GM12874 (cell line): ENCODE measurements at regions not wholly inside any gene's neighbourhood (a gene's known extent, or its start where the extent isn't known, plus 50 kb on each side); places are given as distances from the start of the nearest gene placed in this dataset.

Experiments used
- CTCF ChIP-seq: IDR thresholded peaks from 2 replicates; pipeline ENCODE4 v1.5.1; 2011; ENCODE audit warnings: low read depth, mild to moderate bottlenecking, control low read depth, low read length, moderate library complexity; ENCODE audit not compliant: insufficient read depth

- no peak for TF ChIP-seq CTCF
Measured at GRCh38 chr14:22336031-22336430, 253.0 kb downstream of the DAD1 start.

- TF ChIP-seq CTCF: no peak
Measured at GRCh38 chr14:22334627-22335026, 254.4 kb downstream of the DAD1 start.

DNA sequence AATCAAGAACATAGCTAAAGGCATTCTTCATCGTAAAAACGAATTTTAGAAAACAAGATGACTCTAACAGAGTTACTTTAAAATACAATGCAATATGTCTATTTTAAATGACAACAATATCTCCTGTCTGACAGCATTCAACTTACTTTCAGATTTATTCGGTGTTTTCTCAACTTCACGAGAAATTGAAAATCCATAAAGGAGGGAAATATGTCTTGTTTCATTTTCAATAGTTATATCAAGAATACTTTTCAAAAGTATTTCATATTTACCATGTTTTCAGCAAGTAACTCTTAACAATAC, 254.8 kb downstream of the DAD1 start:
- no peak for TF ChIP-seq CTCF

- no peak for TF ChIP-seq CTCF
Measured at GRCh38 chr14:22333422-22334274, 255.4 kb downstream of the DAD1 start.

DNA sequence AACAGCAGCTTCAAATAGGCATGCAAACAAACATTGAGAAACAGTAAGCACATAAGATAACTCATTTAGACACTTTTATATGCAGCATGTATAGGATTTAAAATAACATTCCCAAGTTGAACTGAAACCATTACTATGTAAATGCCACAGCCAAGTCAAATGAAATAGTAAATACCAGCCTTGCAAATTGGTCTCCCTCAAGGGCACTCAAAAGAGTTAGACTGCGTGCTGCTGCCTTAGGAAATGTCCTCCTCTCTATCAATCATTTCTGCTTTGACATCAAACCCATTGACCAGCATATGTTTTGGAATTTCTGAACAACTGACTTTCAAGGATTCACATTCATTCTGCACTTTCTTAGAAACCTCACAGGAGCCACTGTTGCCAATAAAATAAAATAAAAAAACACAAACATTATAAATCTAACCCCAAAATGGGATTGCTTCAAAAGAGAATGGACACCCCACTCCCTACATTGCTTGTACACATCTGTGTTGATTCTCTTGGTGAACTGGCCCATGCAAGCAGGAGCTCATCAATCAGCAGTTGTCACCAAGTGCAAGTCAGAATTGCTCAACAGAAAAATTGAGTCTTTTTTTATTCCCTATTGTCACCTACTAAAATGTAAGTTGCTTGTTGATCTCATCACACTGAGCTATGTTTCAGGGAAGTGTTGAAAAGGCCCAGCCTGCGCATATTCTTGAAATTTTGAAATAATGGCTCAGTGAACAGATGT, 256.2 kb downstream of the DAD1 start:
- TF ChIP-seq CTCF: no peak

DNA sequence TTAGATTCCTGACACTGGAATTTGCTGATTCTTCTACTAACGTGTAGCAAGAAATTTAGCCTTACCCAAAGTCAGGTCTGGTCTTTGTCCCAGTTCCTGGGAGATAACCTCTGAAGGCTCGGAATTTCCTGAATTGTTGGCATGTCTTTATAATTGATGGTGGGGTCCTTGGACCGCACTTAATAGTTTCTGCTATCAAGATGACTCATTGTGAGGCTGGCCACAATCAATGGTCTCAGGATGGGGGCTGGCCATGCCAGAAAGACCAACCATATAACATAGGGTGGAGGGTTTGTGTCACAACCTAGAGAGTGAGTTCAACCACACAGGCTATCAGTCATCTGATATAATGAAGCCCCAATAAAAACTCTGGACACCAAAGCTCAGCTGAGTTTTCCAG, 259.7 kb downstream of the DAD1 start:
- no peak for TF ChIP-seq CTCF

- TF ChIP-seq CTCF: no peak
Measured at GRCh38 chr14:22325676-22326400, 263.2 kb downstream of the DAD1 start.
